Heart right ventricle (tissue), 16 donors: ENCODE measurements at regions not wholly inside any gene's neighbourhood (a gene's known extent, or its start where the extent isn't known, plus 50 kb on each side); places are given as distances from the start of the nearest gene placed in this dataset.
A peak's percentile ranks its signal among the peaks of the same experiment; 100 is the strongest.

Source experiments
- ATAC-seq, 8 donors: fragments of 200-7000 bp; cut with Tn5 transposase; one replicate each; pipeline ENCODE4 v1.9.1; 2020; ENCODE audit warnings: mild to moderate bottlenecking in 8 of 8, moderate library complexity in 8 of 8, moderate number of reproducible peaks in 1 of 8
- DNase-seq, 2 donors: peaks; one replicate each; pipeline ENCODE4 v3.0.0-alpha.2; 2020
- H3K27ac ChIP-seq, 10 donors: fragments of 200-600 bp; sonication (generic) in 2 of 10; one replicate each; pipeline versions ENCODE4 v1.5.0 to v1.8.0; 2020 to 2022; ENCODE audit warnings: mild to moderate bottlenecking in 3 of 10
- H3K27me3 ChIP-seq, 7 donors: fragments of 200-600 bp; one replicate each; pipeline ENCODE4 v1.8.0; 2021 to 2022; ENCODE audit warnings: mild to moderate bottlenecking in 2 of 7
- H3K36me3 ChIP-seq, 9 donors: fragments of 200-600 bp; sonication (generic) in 1 of 9; one replicate each; pipeline versions ENCODE4 v1.5.0 to v1.8.0; 2020 to 2022; ENCODE audit warnings: mild to moderate bottlenecking in 2 of 9
- H3K4me1 ChIP-seq, 9 donors: fragments of 200-600 bp; sonication (generic) in 1 of 9; one replicate each; pipeline versions ENCODE4 v1.5.0 to v1.8.0; 2020 to 2022; ENCODE audit warnings: mild to moderate bottlenecking in 4 of 9
- H3K4me3 ChIP-seq, 10 donors: fragments of 200-600 bp; sonication (generic) in 2 of 10; one replicate each; pipeline versions ENCODE4 v1.5.0 to v1.8.0; 2020 to 2022; ENCODE audit warnings: mild to moderate bottlenecking in 7 of 10, moderate library complexity in 2 of 10
- H3K9me3 ChIP-seq, 11 donors: fragments of 200-600 bp in 10 of 11; sonication (generic) in 2 of 11; one replicate each; pipeline versions ENCODE4 v1.5.0 to v1.8.0; 2013 to 2022; ENCODE audit warnings: mild to moderate bottlenecking in 2 of 11, control low read depth in 1 of 11, moderate library complexity in 1 of 11
- CTCF ChIP-seq, 9 donors: fragments of 200-600 bp; sonication (generic) in 2 of 9; IDR thresholded peaks; one replicate each; pipeline versions ENCODE4 v1.5.0 to v1.8.0; 2021 to 2022; ENCODE audit warnings: antibody characterized with exemption in 9 of 9, mild to moderate bottlenecking in 5 of 9, moderate library complexity in 1 of 9
- WGBS, 2 donors: extraction: QIAGEN DNeasy Blood & Tissue Kit; methylation state at CpG; one replicate each; pipeline ENCODE4 v1.1.7; 2013; ENCODE audit warnings: inconsistent platforms in 1 of 2; 5-methylcytosine and 5-hydroxymethylcytosine counted together
- intact Hi-C, 10 donors: fragments of 100-400 bp; cut with DNase I; formaldehyde crosslinking; loops; one replicate each; pipeline versions ENCODE4 v1.11.1 to v1.14.2; 2022
- donor health status: Arrhythmogenic right ventricular cardiomyopathy.
- donor health status: ischemic (EF 13 %, LVEDD 7.1; RV severe dilation, severe dysfunction).
- donor health status: healthy with polysubstance abuse.
- donor health status: DM: no; HTN: yes; CAD: no.
- donor health status: DM: no; HTN: no; CAD: no.
- donor health status: ischemic (EF 25% LVEDD 6.9; RV normal size, moderate dysfunction).
- donor health status: ischemic (EF 25% LVEDD 5.7; RV mildly dilated, moderate dysfunction).
- donor health status: healthy.
- donor health status: DM: yes; HTN: yes; CAD: no.
- donor health status: Ischemic cardiomyopathy.
- donor health status: ischemic (EF 35%, LVEDD 5.7; RV mildly dilated, moderate dysfunction).
- donor health status: nonischemic (EF 11% LVEDD 7.7; RV severe dilation, severe dysfunction).
- donor health status: DM: yes; HTN: yes; CAD: no.
- donor health status: PGD.
- donor health status: ischemic (EF 29% LVEDD 5.4; RV normal size, mild dysfunction).
- donor health status: nonischemic (EF 23%, LVEDD 6.1; RV moderate dilation, normal function).

- TF ChIP-seq CTCF (IDR thresholded peaks at IDR 0.05), result no peak
- ATAC-seq (peak; percentile 72 to 86 (median 82)), DNase-seq (peak in 1 of 2 donors; percentile 62)
- H3K27me3 ChIP-seq, result peaks cover 0 to 64% (median 30%) of the 10 kb centered on the region in 7 donors
- H3K9me3 ChIP-seq, result no peaks in the 10 kb centered on the region
- intact Hi-C loops, result no loop called here
- peak overlapping the region; percentile 39 to 87 (median 77) for H3K27ac ChIP-seq
- WGBS, 2 donors, result 45 to 55% methylated on average over 30 of the region's 30 CpGs
- no peaks in the 10 kb centered on the region for H3K36me3 ChIP-seq
- H3K4me1 ChIP-seq, result peaks cover 0 to 22% (median 0%) of the 10 kb centered on the region in 9 donors
- H3K4me3 ChIP-seq, result peak overlapping the region in 7 of 10 donors; percentile 5 to 40 (median 28)
Observed at GRCh38 chr13:110799246-110800236, 86.0 kb downstream of the ING1 start.

- intact Hi-C loops, result no loop called here
- no peaks in the 10 kb centered on the region for H3K9me3 ChIP-seq
- 69 to 72% methylated on average over 7 of the region's 7 CpGs for WGBS, 2 donors
- peaks cover 0 to 74% (median 39%) of the 10 kb centered on the region in 7 donors for H3K27me3 ChIP-seq
- H3K4me3 ChIP-seq, result no peak overlapping the region
- ATAC-seq (no peak), DNase-seq (no peak)
- TF ChIP-seq CTCF (IDR thresholded peaks at IDR 0.05), result no peak
- H3K27ac ChIP-seq, result peak overlapping the region in 1 of 10 donors; percentile 87
- no peaks in the 10 kb centered on the region for H3K36me3 ChIP-seq
- H3K4me1 ChIP-seq, result peaks cover 0 to 22% (median 0%) of the 10 kb centered on the region in 9 donors
Observed at GRCh38 chr13:110801044-110801443, 87.5 kb downstream of the ING1 start.

- no peak for ATAC-seq
- peaks cover 0 to 76% (median 42%) of the 10 kb centered on the region in 7 donors for H3K27me3 ChIP-seq
- WGBS, 2 donors, result 57 to 63% methylated on average over 5 of the region's 5 CpGs
Observed at GRCh38 chr13:110802260-110802659, 88.8 kb downstream of the ING1 start.

More at GRCh38 chr13:110802260-110802659, 88.8 kb downstream of the ING1 start:
- no peak for TF ChIP-seq CTCF (IDR thresholded peaks at IDR 0.05)
- intact Hi-C loops, result no loop called here
- Histone ChIP-seq H3K9me3 (no peaks in the 10 kb centered on the region), H3K4me3 (no peak overlapping the region), H3K27ac (no peak overlapping the region), H3K36me3 (no peaks in the 10 kb centered on the region), H3K4me1 (peaks cover 0 to 22% (median 0%) of the 10 kb centered on the region in 9 donors)
- DNase-seq, result no peak
